ENCODE measurements at regions not wholly inside any gene's neighbourhood (a gene's known extent, or its start where the extent isn't known, plus 50 kb on each side); places are given as distances from the start of the nearest gene placed in this dataset.

- Histone ChIP-seq H3K4me1 (replicated peaks in 1 of 2; ENCODE audit: control insufficient read depth in 2 of 2, insufficient read depth in 2 of 2, low read length in 2 of 2) (no peaks in the 10 kb centered on the region), H3K27me3 (ENCODE audit: control insufficient read depth in 2 of 2, insufficient read depth in 2 of 2, low read length in 2 of 2) (no peaks in the 10 kb centered on the region), H3K27ac (ENCODE audit: extremely low read depth, low read depth, low read length) (no peak overlapping the region), H2AFZ (ENCODE audit: low read depth, low read length) (no peak overlapping the region), H3K9me3 (replicated peaks; ENCODE audit: control insufficient read depth, insufficient read depth, low read depth, low read length) (no peaks in the 10 kb centered on the region), H3K9ac (ENCODE audit: insufficient read depth in 1 of 2, low read depth in 2 of 2, low read length in 2 of 2) (no peak overlapping the region), H3K36me3 (ENCODE audit: control insufficient read depth, insufficient read depth, low read length) (no peaks in the 10 kb centered on the region), H4K20me1 (replicated peaks; ENCODE audit: control insufficient read depth, insufficient read depth, low read length) (no peaks in the 10 kb centered on the region), H3K4me2 (ENCODE audit: insufficient read depth, low read length) (no peak overlapping the region), H3K4me3 (no peak overlapping the region), H3K79me2 (ENCODE audit: control insufficient read depth, insufficient read depth, low read length) (no peaks in the 10 kb centered on the region), H3K9me1 (ENCODE audit: control insufficient read depth, insufficient read depth, low read length) (no peaks in the 10 kb centered on the region)
- DNase-seq (ENCODE audit: extremely low read depth in 1 of 4, low spot score in 3 of 4) = no peak
- no peak for FAIRE-seq
- ChIA-PET POLR2A (interaction anchor here (0.6 kb wide), 2 partner anchors 438 to 1458 kb away, joined by 3 read pairs; no protein-coding TSS in a partner anchor), CTCF (ENCODE audit: low intra/inter-chr PET ratio) (no interaction called here)
- 0% methylated on average over 3 of the region's 3 CpGs for WGBS (ENCODE audit: insufficient coverage, low coverage, missing lambda C conversion rate)
- TF ChIP-seq BRCA1 (IDR thresholded peaks at IDR 0.05) (no peak), BRCA1 (CRISPR knock-in tag; IDR thresholded peaks at IDR 0.05) (no peak), ID3 (CRISPR knock-in tag; IDR thresholded peaks at IDR 0.05) (no peak), ID3 (tag; IDR thresholded peaks at IDR 0.05) (no peak), HDAC2 (IDR thresholded peaks at IDR 0.05) (no peak), SRSF9 (IDR thresholded peaks at IDR 0.05; ENCODE audit: borderline replicate concordance, low read depth, low read length) (no peak), SMAD2 (IDR thresholded peaks at IDR 0.05; ENCODE audit: low read depth, low read length) (no peak), ZNF77 (CRISPR knock-in tag; IDR thresholded peaks at IDR 0.05) (no peak), CAMTA2 (CRISPR knock-in tag; conservative IDR thresholded peaks at IDR 0.05) (no peak), COPS2 (conservative IDR thresholded peaks at IDR 0.05) (no peak), RFX5 (IDR thresholded peaks at IDR 0.05; ENCODE audit: low read depth, low read length) (no peak), ZNF217 (CRISPR knock-in tag; IDR thresholded peaks at IDR 0.05) (no peak), ZNF124 (CRISPR knock-in tag; IDR thresholded peaks at IDR 0.05) (no peak), IRF2 (CRISPR knock-in tag; IDR thresholded peaks at IDR 0.05) (no peak), CHD2 (IDR thresholded peaks at IDR 0.05; ENCODE audit: low read depth, low read length) (no peak)
- BruUV-seq (replicated peaks) = no TSS peak
- intact Hi-C loops (cut with micrococcal nuclease) (no loop called here), in situ Hi-C loops (cut with MboI) (no loop called here)
- no peak for ATAC-seq
Observed at GRCh38 chr2:198337368-198337767, 533.0 kb downstream of the PLCL1 start.
